Naive thymus-derived CD4-positive, alpha-beta T cell (primary cell): ENCODE measurements at regions not wholly inside any gene's neighbourhood (a gene's known extent, or its start where the extent isn't known, plus 50 kb on each side); places are given as distances from the start of the nearest gene placed in this dataset.

Experiments used
- ATAC-seq: fragments of 150-1000 bp; cut with Tn5 transposase; 2 replicates; pipeline ENCODE4 v1.10.0; 2021; ENCODE audit warnings: mild to moderate bottlenecking, moderate library complexity
- CTCF ChIA-PET: fragments of 350-600 bp; sonication (Branson Sonifier 250); formaldehyde crosslinking; loops from one replicate; lab custom pipeline; 2021; ENCODE audit warnings: antibody characterized with exemption; lab: Charles Lee
- POLR2A ChIA-PET: fragments of 350-600 bp; sonication (Branson Sonifier 250); formaldehyde crosslinking; loops from one replicate; lab custom pipeline; 2021; ENCODE audit warnings: antibody characterized with exemption, inconsistent platforms; lab: Charles Lee
- DNase-seq, 9 donors: peaks; one replicate each; pipeline versions ENCODE4 v3.0.0 to v3.0.0-alpha.2; 2020 to 2022; ENCODE audit warnings: mixed read lengths in 1 of 9
- H3K27ac ChIP-seq: one replicate; pipeline ENCODE4 v1.7.0; 2013; ENCODE audit warnings: mild to moderate bottlenecking, low read depth, low read length, moderate library complexity
- H3K27me3 ChIP-seq, 2 donors: one replicate each; pipeline ENCODE4 v1.7.0; 2013; ENCODE audit warnings: low read length in 2 of 2, mild to moderate bottlenecking in 2 of 2, moderate library complexity in 2 of 2; ENCODE audit not compliant: control insufficient read depth in 2 of 2, insufficient read depth in 2 of 2
- H3K36me3 ChIP-seq, 3 experiments: 1 replicate in 2 of 3; 2 replicates in 1 of 3; pipeline ENCODE4 v1.7.0; 2013; ENCODE audit warnings: low read length in 3 of 3, mild to moderate bottlenecking in 3 of 3, moderate library complexity in 1 of 3; ENCODE audit not compliant: insufficient read depth in 3 of 3, control insufficient read depth in 2 of 3
- H3K4me1 ChIP-seq, 2 donors: one replicate each; pipeline ENCODE4 v1.7.0; 2013; ENCODE audit warnings: low read length in 2 of 2, mild to moderate bottlenecking in 2 of 2, moderate library complexity in 1 of 2; ENCODE audit not compliant: control insufficient read depth in 2 of 2, insufficient read depth in 2 of 2
- H3K4me3 ChIP-seq: 2 replicates; pipeline ENCODE4 v1.7.0; 2013; ENCODE audit warnings: mild to moderate bottlenecking, low read length
- H3K9me3 ChIP-seq, 3 experiments: 1 replicate in 2 of 3; 2 replicates in 1 of 3; pipeline ENCODE4 v1.7.0; 2013; ENCODE audit warnings: low read length in 3 of 3; ENCODE audit not compliant: control insufficient read depth in 2 of 3
- H3K27ac Mint-ChIP-seq, 9 donors: one replicate each; pipeline ENCODE4 v1.8.0; 2020 to 2022; ENCODE audit warnings: mixed read lengths in 9 of 9, mild to moderate bottlenecking in 8 of 9, moderate library complexity in 5 of 9, inconsistent platforms in 2 of 9
- H3K27me3 Mint-ChIP-seq, 5 donors: one replicate each; pipeline ENCODE4 v1.8.0; 2021 to 2022; ENCODE audit warnings: mixed read lengths in 5 of 5, mild to moderate bottlenecking in 1 of 5
- H3K36me3 Mint-ChIP-seq, 5 donors: one replicate each; pipeline ENCODE4 v1.8.0; 2020 to 2022; ENCODE audit warnings: mixed read lengths in 5 of 5, mild to moderate bottlenecking in 3 of 5, inconsistent platforms in 1 of 5
- H3K4me1 Mint-ChIP-seq, 7 donors: one replicate each; pipeline ENCODE4 v1.8.0; 2020 to 2022; ENCODE audit warnings: mixed read lengths in 7 of 7, mild to moderate bottlenecking in 3 of 7, inconsistent platforms in 1 of 7
- H3K4me3 Mint-ChIP-seq, 10 donors: one replicate each; pipeline ENCODE4 v1.8.0; 2020 to 2022; ENCODE audit warnings: mild to moderate bottlenecking in 10 of 10, mixed read lengths in 10 of 10, moderate library complexity in 6 of 10, inconsistent platforms in 2 of 10
- H3K9me3 Mint-ChIP-seq, 11 donors: one replicate each; pipeline ENCODE4 v1.8.0; 2020 to 2022; ENCODE audit warnings: mixed read lengths in 11 of 11, mild to moderate bottlenecking in 4 of 11, inconsistent platforms in 1 of 11, moderate library complexity in 1 of 11
- intact Hi-C, 2 donors: fragments of 100-400 bp; cut with micrococcal nuclease; formaldehyde crosslinking; loops; one replicate each; pipeline ENCODE4 v1.15.1; 2023

GRCh38 chr22:22714600-22715335 is 70.4 kb downstream of the GGTLC2 start:
- Histone ChIP-seq H3K36me3 (no peaks in the 10 kb centered on the region), H3K27ac (no peak overlapping the region), H3K4me3 (no peak overlapping the region), H3K9me3 (no peaks in the 10 kb centered on the region), H3K27me3 (no peaks in the 10 kb centered on the region), H3K4me1 (peaks cover 0 to 1% of the 10 kb centered on the region in 2 donors)
- peak; percentile 82 for ATAC-seq
- no peak overlapping the region for H3K27ac Mint-ChIP-seq
- peaks cover 0 to 5% (median 0%) of the 10 kb centered on the region in 7 donors for H3K4me1 Mint-ChIP-seq
- H3K27me3 Mint-ChIP-seq, result peaks cover 0 to 2% (median 0%) of the 10 kb centered on the region in 5 donors
- POLR2A ChIA-PET, result no interaction called here
- no peaks in the 10 kb centered on the region for H3K36me3 Mint-ChIP-seq
- intact Hi-C loops, result loop anchor here (5.0 to 10.0 kb wide), 2 partner anchors 168 to 250 kb away; no protein-coding TSS in a partner anchor
- H3K9me3 Mint-ChIP-seq, result no peaks in the 10 kb centered on the region
- DNase-seq, result no peak
- CTCF ChIA-PET, result interaction anchor here (1.4 to 1.6 kb wide), 2 partner anchors 169 kb away, joined by 4 to 5 read pairs; no protein-coding TSS in a partner anchor
- H3K4me3 Mint-ChIP-seq, result no peak overlapping the region

- H3K27ac ChIP-seq, result no peak overlapping the region
- Mint-ChIP-seq H3K4me3 (no peak overlapping the region), H3K27ac (no peak overlapping the region), H3K36me3 (no peaks in the 10 kb centered on the region), H3K4me1 (peaks cover 0 to 17% (median 7%) of the 10 kb centered on the region in 7 donors), H3K27me3 (peaks cover 0 to 2% (median 0%) of the 10 kb centered on the region in 5 donors), H3K9me3 (no peaks in the 10 kb centered on the region)
- intact Hi-C loops, result loop anchor here in 1 of 2 donors (10.0 kb wide), 1 partner anchor 251 kb away; no protein-coding TSS in a partner anchor
- CTCF ChIA-PET, result interaction anchor here (1.4 kb wide), 1 partner anchor 168 kb away, joined by 4 read pairs; no protein-coding TSS in a partner anchor
- DNase-seq, result no peak
- POLR2A ChIA-PET, result no interaction called here
- no peak overlapping the region for H3K4me3 ChIP-seq
- no peaks in the 10 kb centered on the region for H3K27me3 ChIP-seq
- no peaks in the 10 kb centered on the region for H3K36me3 ChIP-seq
- no peak for ATAC-seq
- no peaks in the 10 kb centered on the region for H3K9me3 ChIP-seq
- peaks cover 6 to 16% of the 10 kb centered on the region in 2 donors for H3K4me1 ChIP-seq
Observed at GRCh38 chr22:22716136-22716665, 71.8 kb downstream of the GGTLC2 start.

- Mint-ChIP-seq H3K4me3 (no peak overlapping the region), H3K9me3 (no peaks in the 10 kb centered on the region), H3K27me3 (peaks cover 0 to 2% (median 0%) of the 10 kb centered on the region in 5 donors), H3K4me1 (peaks cover 0 to 28% (median 16%) of the 10 kb centered on the region in 7 donors), H3K36me3 (no peaks in the 10 kb centered on the region), H3K27ac (no peak overlapping the region)
- H3K36me3 ChIP-seq, result no peaks in the 10 kb centered on the region
- no peak overlapping the region for H3K27ac ChIP-seq
- CTCF ChIA-PET, result interaction anchor here (1.0 to 1.8 kb wide), 2 partner anchors 8 to 166 kb away, joined by 3 to 7 read pairs; no protein-coding TSS in a partner anchor
- peaks cover 6 to 27% of the 10 kb centered on the region in 2 donors for H3K4me1 ChIP-seq
- no peaks in the 10 kb centered on the region for H3K27me3 ChIP-seq
- no peak overlapping the region for H3K4me3 ChIP-seq
- intact Hi-C loops, result loop anchor here in 1 of 2 donors (10.0 kb wide), 1 partner anchor 253 kb away; no protein-coding TSS in a partner anchor
- H3K9me3 ChIP-seq, result no peaks in the 10 kb centered on the region
- DNase-seq (no peak), ATAC-seq (no peak)
- POLR2A ChIA-PET, result no interaction called here
Observed at GRCh38 chr22:22717664-22718063, 73.2 kb downstream of the GGTLC2 start.

GRCh38 chr22:22720201-22720723 is 75.8 kb downstream of the GGTLC2 start:
- H3K9me3 ChIP-seq, result no peaks in the 10 kb centered on the region
- no peak overlapping the region for H3K4me3 ChIP-seq
- no peaks in the 10 kb centered on the region for H3K27me3 ChIP-seq
- ATAC-seq, result peak; percentile 83
- no peak overlapping the region for H3K4me3 Mint-ChIP-seq
- DNase-seq, result peak in 6 of 9 donors; percentile 9 to 34 (median 28)
- H3K27me3 Mint-ChIP-seq, result peaks cover 0 to 2% (median 0%) of the 10 kb centered on the region in 5 donors
- peak overlapping the region in 1 of 9 donors; percentile 88 for H3K27ac Mint-ChIP-seq
- CTCF ChIA-PET, result interaction anchor here (0.6 to 2.5 kb wide), 4 partner anchors 8 to 164 kb away, joined by 3 to 17 read pairs (median 5); no protein-coding TSS in a partner anchor
- H3K9me3 Mint-ChIP-seq, result no peaks in the 10 kb centered on the region
- no peaks in the 10 kb centered on the region for H3K36me3 Mint-ChIP-seq
- POLR2A ChIA-PET, result no interaction called here
- H3K27ac ChIP-seq, result no peak overlapping the region
- peaks cover 0 to 28% (median 16%) of the 10 kb centered on the region in 7 donors for H3K4me1 Mint-ChIP-seq
- H3K36me3 ChIP-seq, result no peaks in the 10 kb centered on the region
- H3K4me1 ChIP-seq, result peaks cover 6 to 34% of the 10 kb centered on the region in 2 donors
- intact Hi-C loops, result loop anchor here in 1 of 2 donors (1.0 kb wide), 1 partner anchor 10 kb away; no protein-coding TSS in a partner anchor

- no peaks in the 10 kb centered on the region for H3K36me3 Mint-ChIP-seq
- Histone ChIP-seq H3K4me1 (peaks cover 6 to 34% of the 10 kb centered on the region in 2 donors), H3K9me3 (no peaks in the 10 kb centered on the region), H3K27ac (no peak overlapping the region), H3K36me3 (no peaks in the 10 kb centered on the region), H3K27me3 (no peaks in the 10 kb centered on the region), H3K4me3 (no peak overlapping the region)
- H3K27me3 Mint-ChIP-seq, result peaks cover 0 to 3% (median 0%) of the 10 kb centered on the region in 5 donors
- ChIA-PET CTCF (interaction anchor here (0.7 to 2.5 kb wide), 4 partner anchors 8 to 163 kb away, joined by 3 to 17 read pairs (median 3); no protein-coding TSS in a partner anchor), POLR2A (no interaction called here)
- H3K4me1 Mint-ChIP-seq, result peaks cover 0 to 28% (median 16%) of the 10 kb centered on the region in 7 donors
- ATAC-seq (peak; percentile 74), DNase-seq (no peak)
- H3K9me3 Mint-ChIP-seq, result no peaks in the 10 kb centered on the region
- peak overlapping the region in 1 of 9 donors; percentile 88 for H3K27ac Mint-ChIP-seq
- intact Hi-C loops, result loop anchor here in 1 of 2 donors (1.0 kb wide), 1 partner anchor 10 kb away; no protein-coding TSS in a partner anchor
- H3K4me3 Mint-ChIP-seq, result no peak overlapping the region
Observed at GRCh38 chr22:22720724-22721261, 76.4 kb downstream of the GGTLC2 start.

- Histone ChIP-seq H3K27ac (no peak overlapping the region), H3K27me3 (no peaks in the 10 kb centered on the region), H3K4me1 (peaks cover 6 to 34% of the 10 kb centered on the region in 2 donors), H3K36me3 (no peaks in the 10 kb centered on the region), H3K9me3 (no peaks in the 10 kb centered on the region), H3K4me3 (no peak overlapping the region)
- peaks cover 0 to 28% (median 16%) of the 10 kb centered on the region in 7 donors for H3K4me1 Mint-ChIP-seq
- peaks cover 0 to 3% (median 0%) of the 10 kb centered on the region in 5 donors for H3K27me3 Mint-ChIP-seq
- H3K27ac Mint-ChIP-seq, result peak overlapping the region in 4 of 9 donors; percentile 4 to 43 (median 28)
- peak in 1 of 9 donors; percentile 79 for DNase-seq
- ATAC-seq, result peak; percentile 45
- no peaks in the 10 kb centered on the region for H3K9me3 Mint-ChIP-seq
- no peaks in the 10 kb centered on the region for H3K36me3 Mint-ChIP-seq
- H3K4me3 Mint-ChIP-seq, result no peak overlapping the region
- POLR2A ChIA-PET, result no interaction called here
- CTCF ChIA-PET, result interaction anchor here (1.4 to 2.5 kb wide), 3 partner anchors 17 to 162 kb away, joined by 3 to 17 read pairs (median 5); no protein-coding TSS in a partner anchor
- intact Hi-C loops, result no loop called here
Observed at GRCh38 chr22:22721681-22722354, 77.4 kb downstream of the GGTLC2 start.
